Stimulated activated CD8-positive, alpha-beta memory T cell treated with anti-CD3 and anti-CD28 coated beads, Interleukin-4, amount 100 ng/mL, for 48 hours (primary cell): ENCODE measurements at regions not wholly inside any gene's neighbourhood (a gene's known extent, or its start where the extent isn't known, plus 50 kb on each side); places are given as distances from the start of the nearest gene placed in this dataset.
"Not testable (repeated sequence)": the region's sequence is repeated elsewhere in the genome, so short reads cannot be mapped to it uniquely, and the experiment has no call there.

Experiments
- DNase-seq: peaks from one replicate; pipeline ENCODE4 v3.0.0-alpha.2; 2020

DNA sequence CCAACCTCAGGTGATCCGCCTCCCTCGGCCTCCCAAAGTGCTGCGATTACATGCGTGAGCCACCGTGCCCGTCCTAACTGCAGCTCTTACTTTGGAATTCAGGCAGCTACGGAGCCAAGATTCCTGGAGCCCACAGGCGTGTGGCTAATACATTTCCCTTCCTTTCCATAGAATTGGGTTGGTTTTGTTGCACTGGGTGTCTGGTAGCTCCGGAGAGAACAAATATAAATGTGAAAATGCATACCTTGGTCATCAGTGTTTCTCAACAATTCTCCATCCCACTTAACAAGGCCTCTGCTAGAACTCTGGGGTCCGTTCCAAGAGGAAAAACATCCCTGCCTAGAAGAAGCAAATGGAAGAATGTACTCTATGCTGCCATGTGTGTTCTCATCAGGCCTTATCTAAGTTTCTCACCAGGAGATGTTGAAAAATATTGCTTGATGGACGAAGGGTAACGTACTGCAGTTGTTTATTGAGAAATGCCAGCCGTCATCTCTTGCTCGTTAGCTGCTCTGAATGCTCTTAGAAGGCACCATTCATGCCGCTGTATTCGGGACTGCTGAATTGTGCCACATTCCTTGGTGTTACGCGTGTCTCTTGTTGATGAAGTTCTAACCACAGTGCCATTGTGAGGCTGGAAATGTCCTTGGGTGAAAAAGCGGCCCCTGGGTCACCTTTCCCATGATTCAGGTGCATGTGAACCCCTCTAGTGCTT, 50.5 kb upstream of the CD99 start:
- DNase-seq, result peak; percentile 1

DNA sequence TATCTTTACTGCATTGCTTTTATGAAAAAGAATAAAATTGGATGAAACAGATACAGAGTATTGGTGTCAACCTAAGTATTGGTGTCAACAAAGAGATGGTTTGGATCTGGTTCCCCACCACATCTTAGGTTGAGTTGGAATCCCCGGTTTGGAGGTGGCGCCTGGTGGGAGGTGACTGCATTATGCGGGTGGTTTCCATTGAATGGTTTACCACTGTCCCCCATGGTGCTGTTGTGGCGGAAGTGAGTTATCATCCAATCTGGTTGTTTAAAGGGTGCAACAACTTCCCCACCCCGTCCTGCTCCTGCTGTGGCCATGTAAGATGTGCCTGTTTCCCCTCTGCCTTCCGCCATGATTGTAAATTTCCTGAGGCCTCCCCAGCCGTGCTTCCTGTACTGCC, 52.8 kb upstream of the CD99 start:
- no peak for DNase-seq

DNA sequence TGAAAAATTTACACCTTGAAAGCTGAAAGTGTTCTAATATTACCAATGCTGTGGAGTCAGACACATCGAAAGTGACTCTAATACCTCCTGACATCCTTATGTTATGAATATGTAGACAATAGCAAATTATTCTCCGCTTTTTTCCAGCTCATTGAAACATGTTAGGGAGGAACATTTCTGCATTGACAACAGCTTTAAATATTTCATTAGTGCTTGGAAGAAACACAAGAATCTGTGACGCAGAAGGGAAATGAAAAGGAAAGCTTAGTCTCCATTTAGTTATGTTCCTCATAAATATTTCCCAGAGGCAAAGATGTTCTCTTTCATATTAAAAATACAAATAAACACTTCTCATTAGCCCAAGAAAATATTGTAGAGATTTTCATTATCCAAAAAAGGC, 55.8 kb upstream of the CD99 start:
- no peak for DNase-seq

DNA sequence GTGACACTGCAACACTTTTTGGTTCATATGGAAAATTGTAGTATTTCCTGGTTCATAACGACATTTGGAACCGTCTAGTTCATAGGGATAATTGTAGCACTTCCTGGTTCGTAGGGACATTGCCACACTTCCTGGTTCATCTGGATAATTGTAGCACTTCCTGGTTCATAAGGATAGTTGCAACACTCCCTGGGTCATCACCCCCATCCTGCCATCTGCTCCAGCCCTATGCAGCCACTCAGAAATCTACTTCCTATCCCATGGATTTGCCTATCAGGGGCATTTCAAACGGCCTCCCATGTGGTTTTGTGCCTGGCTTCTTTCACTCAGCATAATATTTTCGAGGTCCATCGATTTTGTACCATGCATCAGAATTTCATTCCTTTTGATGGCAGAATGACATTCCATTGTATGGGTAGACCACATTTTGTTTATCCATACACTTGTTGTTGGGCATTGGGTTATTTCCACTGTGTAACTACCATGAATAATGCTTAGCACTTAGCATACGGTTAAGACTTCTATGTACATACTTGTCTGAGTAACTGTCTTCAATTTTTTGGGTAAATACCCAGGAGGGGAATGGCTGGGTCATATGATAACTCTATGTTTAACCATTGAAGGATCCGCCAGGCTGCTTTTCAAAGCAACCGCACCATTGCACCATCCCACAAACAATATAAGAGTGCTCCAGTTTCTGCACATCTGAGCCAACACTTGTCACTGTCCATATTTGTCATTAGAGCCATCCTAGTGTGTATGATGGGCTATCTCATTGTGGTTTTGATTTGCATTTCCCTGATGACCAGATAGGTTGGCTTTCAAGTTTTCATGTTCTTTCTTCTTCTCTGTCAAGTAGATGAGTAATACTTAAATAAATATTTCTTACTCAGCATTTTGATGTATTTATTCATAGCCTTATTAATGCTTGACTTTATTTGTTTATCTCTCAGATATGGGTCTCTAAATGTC, 58.3 kb upstream of the CD99 start:
- no peak for DNase-seq

DNA sequence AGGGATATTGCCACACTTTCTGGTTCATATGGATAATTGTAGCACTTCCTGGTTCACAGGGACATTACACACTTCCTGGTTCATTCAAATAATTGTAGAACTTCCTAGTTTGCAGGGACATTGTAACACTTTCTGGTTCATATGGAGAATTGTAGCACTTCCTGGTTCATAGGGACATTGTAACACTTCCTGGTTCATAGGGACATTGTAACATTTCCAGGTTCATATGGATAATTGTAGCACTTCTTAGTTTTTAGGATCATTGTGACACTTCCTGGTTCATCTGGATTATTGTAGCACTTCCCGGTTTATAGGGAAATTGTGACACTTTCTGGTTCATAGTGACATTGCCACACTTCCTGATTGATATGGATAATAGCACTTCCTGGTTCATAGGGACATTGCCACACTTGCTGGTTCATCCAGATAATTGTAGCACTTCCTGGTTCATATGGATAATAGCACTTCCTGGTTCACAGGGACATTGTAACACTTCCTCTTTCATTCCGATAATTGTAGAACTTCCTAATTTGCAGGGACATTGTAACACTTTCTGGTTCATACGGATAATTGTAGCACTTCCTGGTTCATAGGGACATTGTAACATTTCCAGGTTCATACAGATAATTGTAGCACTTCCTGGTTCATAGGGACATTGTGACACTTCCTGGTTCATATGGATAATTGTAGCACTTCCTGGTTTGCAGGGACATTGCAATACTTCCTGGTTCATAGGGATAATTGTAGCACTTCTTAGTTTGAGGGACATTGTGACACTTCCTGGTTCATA, 59.2 kb upstream of the CD99 start:
- no peak for DNase-seq

DNA sequence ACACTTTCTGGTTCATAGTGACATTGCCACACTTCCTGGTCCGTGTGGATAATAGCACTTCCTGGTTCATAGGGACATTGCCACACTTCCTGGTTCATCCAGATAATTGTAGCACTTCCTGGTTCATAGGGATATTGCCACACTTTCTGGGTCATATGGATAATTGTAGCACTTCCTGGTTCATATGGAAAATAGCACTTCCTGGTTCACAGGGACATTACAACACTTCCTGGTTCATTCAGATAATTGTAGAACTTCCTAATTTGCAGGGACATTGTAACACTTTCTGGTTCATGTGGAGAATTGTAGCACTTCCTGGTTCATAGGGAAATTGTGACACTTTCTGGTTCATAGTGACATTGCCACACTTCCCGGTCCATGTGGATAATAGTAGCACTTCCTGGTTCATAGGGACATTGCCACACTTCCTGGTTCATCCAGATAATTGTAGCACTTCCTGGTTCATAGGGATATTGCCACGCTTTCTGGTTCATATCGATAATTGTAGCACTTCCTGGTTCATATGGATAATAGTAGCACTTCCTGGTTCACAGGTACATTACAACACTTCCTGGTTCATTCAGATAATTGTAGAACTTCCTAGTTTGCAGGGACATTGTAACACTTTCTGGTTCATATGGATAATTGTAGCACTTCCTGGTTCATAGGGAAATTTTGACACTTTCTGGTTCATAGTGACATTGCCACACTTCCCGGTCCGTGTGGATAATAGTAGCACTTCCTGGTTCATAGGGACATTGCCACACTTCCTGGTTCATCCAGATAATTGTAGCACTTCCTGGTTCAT, 60.0 kb upstream of the CD99 start:
- DNase-seq, result not testable (repeated sequence)

DNA sequence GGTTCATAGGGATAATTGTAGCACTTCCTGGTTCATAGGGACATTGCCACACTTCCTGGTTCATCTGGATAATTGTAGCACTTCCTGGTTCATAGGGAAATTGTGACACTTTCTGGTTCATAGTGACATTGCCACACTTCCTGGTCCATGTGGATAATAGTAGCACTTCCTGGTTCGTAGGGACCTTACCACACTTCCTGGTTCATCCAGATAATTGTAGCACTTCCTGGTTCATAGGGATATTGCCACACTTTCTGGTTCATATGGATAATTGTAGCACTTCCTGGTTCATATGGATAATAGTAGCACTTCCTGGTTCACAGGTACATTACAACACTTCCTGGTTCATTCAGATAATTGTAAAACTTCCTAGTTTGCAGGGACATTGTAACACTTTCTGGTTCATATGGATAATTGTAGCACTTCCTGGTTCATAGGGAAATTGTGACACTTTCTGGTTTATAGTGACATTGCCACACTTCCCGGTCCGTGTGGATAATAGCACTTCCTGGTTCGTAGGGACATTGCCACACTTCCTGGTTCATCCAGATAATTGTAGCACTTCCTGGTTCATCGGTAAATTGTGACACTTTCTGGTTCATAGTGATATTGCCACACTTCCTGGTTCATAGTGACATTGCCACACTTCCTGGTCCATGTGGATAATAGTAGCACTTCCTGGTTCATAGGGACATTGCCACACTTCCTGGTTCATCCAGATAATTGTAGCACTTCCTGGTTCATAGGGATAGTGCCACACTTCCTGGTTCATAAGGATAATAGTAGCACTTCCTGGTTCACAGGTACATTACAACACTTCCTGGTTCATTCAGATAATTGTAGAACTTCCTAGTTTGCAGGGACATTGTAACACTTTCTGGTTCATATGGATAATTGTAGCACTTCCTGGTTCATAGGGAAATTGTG, 60.8 kb upstream of the CD99 start:
- not testable (repeated sequence) for DNase-seq

DNA sequence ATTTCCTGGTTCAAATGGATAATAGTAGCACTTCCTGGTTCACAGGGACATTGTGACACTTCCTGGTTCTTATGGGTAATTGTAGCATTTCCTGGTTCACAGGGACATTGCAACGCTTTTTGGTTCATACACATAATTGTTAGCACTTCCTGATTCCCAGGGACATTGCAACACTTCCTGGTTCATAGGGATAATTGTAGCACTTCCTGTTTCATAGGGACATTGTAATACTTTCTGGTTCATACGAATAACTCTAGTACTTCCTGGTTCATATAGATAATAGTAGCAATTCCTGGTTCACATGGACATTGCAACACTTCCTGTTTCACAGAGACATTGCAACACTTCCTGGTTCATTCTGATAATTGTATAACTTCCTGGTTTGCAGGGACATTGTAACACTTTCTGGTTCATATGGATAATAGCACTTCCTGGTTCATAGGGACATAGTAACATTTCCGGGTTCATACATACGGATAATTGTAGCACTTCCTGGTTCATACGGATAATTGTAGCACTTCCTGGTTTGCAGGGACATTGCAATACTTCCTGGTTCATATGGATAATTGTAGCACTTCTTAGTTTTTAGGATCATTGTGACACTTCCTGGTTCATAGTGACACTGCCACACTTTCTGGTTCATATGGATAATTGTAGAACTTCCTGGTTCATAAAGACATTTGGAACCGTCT, 61.6 kb upstream of the CD99 start:
- no peak for DNase-seq

DNA sequence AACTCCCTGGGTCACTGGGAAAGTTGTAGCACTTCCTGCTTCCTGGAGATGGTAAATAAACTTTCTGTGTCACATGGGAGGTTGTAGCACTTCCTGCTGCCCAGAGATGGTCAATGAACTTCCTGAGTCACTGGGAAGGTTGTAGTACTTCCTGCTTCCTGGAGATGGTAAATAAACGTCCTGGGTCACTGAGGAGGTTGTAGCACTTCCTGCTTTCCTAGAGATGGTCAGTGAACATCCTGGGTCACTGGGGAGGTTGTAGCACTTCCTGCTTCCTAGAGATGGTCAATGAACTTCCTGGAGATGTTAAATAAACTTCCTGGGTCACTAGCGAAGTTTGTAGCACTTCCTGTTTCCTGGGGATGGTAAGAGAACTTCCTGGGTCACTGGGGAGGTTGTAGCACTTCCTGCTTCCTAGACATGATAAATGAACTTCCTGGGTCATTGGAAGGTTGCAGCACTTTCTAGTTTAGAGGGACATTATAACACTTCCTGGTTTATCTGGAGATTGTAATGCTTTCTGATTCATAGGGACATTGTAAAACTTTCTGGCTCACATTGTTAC, 62.3 kb upstream of the CD99 start:
- DNase-seq, result no peak

DNA sequence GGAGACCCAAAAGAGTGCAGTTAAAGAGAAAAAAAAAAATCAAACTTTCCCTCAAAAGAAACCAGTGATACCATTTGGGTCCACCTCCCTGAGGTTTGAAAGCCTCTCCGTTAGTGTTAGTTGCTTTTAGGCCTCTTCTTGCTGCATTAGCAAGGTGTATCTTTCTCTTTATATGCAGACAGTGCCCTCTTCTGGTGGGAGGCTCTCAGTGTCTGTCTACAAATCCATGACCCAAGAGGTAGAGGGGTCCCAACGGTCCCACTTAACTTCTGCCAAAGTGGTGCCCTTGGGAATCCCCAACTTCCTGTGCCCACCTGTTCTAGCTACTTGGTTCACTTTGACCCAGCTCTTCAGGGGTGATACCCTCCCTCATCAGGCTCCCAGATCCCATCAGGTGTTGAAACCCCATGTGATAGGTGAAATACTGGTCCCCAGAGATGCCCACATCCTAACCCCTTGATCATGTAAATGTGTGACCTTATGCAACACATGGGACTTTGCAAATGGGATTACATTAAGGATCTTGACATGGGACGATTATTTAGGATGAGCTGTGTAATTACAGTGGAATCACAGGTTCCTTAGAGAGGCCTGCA, 63.7 kb upstream of the CD99 start:
- peak; percentile 64 for DNase-seq

DNA sequence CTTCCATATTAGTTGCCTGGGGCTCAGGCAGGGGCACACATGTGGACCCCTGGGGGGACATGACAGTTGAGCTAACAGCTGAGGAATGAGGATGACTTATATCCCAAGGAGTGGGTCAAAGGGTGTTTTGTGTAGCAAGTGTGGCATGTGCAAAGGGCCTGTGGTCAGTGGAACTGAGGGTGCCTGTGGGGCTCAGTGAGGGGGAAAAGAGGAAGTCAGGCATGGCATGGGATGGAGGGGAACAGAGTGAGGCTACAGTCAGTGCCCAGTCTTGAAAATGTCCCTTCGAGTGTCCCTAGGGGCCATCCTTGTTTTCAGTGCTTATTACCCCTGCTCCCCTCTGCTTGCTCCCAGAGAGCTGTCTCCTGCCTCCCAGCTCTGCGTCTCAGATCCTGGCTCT, 64.3 kb upstream of the CD99 start:
- DNase-seq, result no peak

DNA sequence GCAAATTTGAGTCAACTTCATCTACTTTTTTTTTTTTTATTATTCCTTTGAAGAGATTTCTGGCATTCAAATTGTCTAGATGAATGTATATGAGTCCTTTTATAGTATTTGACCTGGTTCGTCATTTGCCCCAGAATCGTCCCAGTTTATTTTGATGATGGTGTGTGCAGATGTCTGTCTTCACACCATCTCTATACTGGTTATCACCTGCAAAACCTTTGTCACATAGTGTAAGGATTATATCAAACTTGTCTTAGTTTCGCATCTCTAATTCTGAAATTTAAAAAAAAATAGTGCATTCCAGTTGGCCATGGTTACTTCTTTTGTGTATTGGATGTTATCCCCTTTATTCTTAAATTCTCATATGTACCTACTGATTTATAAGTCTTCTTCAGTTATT, 70.5 kb upstream of the CD99 start:
- no peak for DNase-seq

DNA sequence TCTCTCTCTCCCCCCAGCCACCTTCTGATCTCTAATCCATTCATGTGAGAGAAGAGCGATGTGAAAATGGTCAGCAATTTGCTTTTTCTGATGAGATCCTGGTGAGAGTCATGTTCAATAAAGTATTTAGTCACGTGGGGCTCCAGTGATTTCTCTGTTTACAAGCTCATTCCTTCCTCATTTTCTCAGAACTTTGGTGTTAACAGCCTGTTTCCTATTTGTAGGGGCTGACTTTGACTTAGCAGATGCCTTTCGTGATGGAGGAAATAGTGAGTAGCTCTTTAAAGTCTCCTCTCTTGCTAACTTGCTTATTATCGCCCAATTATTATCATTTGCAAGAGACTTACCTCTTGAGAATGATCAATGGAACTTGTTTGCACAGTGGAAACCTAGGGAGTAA, 72.6 kb upstream of the CD99 start:
- no peak for DNase-seq

DNA sequence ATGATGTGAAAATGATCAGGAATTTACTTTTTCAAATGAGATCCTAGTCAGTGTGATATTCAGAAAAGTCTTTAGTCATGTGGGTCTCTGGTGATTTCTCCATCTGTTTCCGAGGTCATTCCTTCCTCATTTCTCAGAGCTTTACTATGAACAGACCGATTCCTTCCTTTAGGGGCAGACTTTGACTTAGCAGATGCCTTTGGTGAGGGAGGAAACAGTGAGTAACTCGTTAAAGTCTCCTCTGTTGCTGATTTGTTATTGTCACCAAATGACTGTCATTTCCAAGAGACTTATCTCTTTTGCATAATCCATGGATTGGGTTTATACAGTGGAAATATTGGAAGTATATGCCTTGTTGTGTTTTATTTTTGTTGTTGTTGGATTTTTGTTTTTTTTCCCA, 76.2 kb upstream of the CD99 start:
- no peak for DNase-seq

DNA sequence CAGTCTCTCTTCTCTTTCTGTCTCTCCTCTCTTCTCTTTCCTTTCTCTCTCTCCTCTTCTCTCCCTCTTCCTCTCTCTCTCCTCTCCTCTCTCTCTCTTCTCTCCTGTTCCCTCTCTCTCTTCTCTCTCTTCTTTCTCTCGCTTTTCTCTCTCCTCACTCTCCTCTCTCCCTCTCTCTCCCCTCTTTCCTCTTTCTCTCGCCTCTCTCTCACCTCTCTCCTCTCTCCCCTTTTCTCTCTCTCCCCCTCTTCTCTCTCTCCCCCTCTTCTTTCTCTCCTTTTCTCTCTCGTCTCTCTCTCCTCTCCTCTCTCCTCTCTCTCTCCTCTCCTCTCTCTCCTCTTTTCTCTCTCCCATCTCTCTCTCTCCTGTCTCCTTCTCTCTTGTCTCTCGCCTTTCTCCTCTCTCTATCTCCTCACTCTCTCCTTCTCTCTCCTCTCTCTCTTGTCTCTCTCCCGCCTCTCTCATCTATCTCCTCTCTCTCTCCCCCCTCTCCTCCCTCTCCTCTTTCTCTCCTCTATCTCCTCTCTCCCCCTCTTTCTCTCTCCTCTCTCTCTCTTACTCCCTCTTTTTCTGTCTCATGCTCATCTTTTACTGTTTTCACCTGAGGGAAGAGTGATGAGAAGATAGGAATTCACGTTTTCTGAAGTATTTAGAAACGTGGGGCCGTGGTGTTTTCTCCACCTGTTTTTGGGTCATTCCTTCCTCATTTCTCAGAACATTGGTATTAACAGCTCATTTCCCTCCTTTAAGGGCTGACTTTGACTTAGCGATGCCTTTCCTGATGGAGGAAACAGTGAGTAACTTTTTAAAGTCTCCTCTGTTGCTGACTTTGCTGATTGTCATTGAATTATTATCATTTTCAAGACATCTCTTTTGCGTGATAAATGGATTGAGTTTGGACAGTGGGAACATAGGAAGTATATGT, 80.6 kb upstream of the CD99 start:
- DNase-seq, result no peak

DNA sequence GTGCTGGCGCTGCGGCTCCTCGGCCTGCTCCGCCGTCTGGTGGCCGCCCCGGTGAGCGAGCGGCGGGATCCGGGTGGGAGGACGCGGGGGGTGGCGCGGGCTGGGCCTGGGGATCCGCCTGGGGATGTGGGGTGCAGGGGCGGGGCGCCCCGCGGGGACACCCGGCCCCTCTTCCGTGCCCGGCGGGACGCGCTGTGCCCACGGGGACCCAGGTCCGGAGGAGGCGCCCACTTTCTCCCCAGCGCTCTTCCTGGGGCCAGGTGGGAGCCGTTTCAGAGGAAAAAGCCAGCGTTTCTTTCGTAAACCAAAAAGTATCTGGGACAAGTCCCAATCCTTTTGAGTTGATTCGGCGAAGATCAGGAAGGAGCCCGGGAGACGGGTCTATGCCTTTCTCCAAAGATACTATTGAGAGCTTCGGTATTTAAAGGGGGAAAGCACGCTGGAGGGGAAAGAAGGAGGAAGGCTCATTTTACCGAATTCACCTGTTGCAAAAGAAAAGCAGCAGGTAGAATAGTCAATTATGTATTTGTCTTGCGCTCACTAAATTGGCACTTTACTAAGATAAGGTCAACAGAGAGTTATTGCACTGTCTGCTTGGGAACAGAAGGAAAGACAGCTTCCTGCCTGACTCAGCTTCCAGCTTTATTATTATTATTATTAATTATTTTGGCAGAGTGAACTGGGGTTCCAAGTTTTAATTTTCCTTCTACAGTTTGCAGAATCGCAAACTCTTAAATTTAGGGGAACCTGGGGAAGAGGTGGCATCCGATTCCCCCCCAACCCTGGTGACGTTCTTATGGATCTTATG, 81.5 kb upstream of the CD99 start:
- no peak for DNase-seq

DNA sequence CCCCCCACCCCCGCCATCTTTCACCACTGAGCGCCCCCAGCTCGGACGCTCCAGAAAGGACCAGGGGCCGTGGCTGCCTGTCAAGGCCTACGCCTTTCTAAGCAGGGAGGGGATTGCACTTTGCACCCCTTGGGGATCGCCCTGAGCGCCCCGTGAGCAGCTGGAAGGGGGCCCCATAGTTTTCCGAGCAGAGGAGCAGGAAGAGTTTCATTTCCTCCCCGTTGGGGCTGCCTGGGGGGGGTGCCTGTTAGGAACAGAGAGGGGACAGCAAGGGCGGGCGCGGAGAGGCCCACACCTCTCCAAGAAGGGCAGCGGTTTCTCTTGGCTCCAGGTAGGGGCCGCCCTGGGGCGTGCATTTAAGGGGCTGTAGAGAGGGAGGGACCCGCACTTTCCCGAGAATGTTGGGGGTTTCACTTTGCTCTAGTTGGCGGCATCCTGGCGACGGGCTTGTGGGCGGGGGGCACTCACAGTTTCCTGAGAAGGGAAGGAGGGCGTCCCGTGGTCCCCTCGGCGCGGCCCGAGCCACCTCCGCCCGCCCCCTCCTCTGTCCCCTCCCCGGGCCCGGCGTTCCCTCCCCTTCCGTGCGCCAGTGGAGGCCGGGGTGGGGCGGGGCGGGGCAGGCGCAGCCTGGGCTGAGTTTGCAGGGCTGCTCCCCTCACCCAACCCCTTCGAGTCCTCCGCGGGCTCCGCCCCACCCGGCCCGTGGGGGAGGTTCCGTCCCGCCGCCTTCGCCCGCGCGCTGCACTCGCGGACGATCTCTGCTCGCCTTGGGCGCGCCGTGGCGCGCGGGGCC, 82.3 kb upstream of the CD99 start:
- DNase-seq, result peak; percentile 90
